K562 (cell line): ENCODE measurements at regions not wholly inside any gene's neighbourhood (a gene's known extent, or its start where the extent isn't known, plus 50 kb on each side); places are given as distances from the start of the nearest gene placed in this dataset.

Experiments used
- ATAC-seq: fragments of 200-7000 bp; cut with Tn5 transposase; 3 replicates; pipeline ENCODE4 v1.9.1; 2020; ENCODE audit warnings: moderate library complexity
- BruUV-seq: library from RNA; stranded (reverse); fragments of 400-500 nt; replicated peaks from 2 replicates; lab custom pipeline; 2021; lab: Mats Ljungman, UMichigan
- CTCF ChIA-PET: fragments of 300-600 bp; formaldehyde crosslinking; extraction: SDS; loops from one replicate; lab custom pipeline; 2021; ENCODE audit warnings: low intra/inter-chr PET ratio; lab: Yijun Ruan, JAX
- POLR2A ChIA-PET: fragments of 300-600, 350-650 bp; sonication (Branson Sonifier 250); formaldehyde crosslinking; extraction: SDS; loops from one replicate; lab custom pipeline; 2021; ENCODE audit warnings: antibody characterized with exemption, inconsistent platforms; lab: Yijun Ruan, JAX
- DNase-seq, 4 experiments: peaks; one replicate each; pipeline versions ENCODE4 v3.0.0 to v3.0.0-alpha.2; 2011 to 2018; ENCODE audit warnings: low spot score in 3 of 4, mixed read lengths in 3 of 4; ENCODE audit errors: extremely low read depth in 1 of 4
- FAIRE-seq: peaks from 2 replicates; lab custom pipeline; 2011; peaks lifted over from hg19 to GRCh38; lab: Jason Lieb, UNC
- H2AFZ ChIP-seq: 2 replicates; pipeline ENCODE4 v1.6.0; 2011; ENCODE audit warnings: low read depth, low read length, control low read depth, inconsistent platforms
- H3K27ac ChIP-seq: fragments of 200-600 bp; 3 replicates; pipeline ENCODE4 v1.8.0; 2011; ENCODE audit warnings: low read depth, mild to moderate bottlenecking, control low read depth, inconsistent platforms, low read length, moderate library complexity, mixed read lengths; ENCODE audit errors: extremely low read depth
- H3K27me3 ChIP-seq, 2 experiments: fragments of 300-600 bp in 1 of 2; 2 replicates in 1 of 2; 3 replicates in 1 of 2; pipeline versions ENCODE4 v1.6.0 to v1.8.0; 2011; ENCODE audit warnings: inconsistent platforms in 2 of 2, low read length in 2 of 2, mild to moderate bottlenecking in 1 of 2, mixed read lengths in 1 of 2, moderate library complexity in 1 of 2; ENCODE audit not compliant: control insufficient read depth in 2 of 2, insufficient read depth in 2 of 2
- H3K36me3 ChIP-seq: fragments of 300-600 bp; 3 replicates; pipeline ENCODE4 v1.8.0; 2011; ENCODE audit warnings: mild to moderate bottlenecking, low read length, inconsistent platforms; ENCODE audit not compliant: control insufficient read depth, insufficient read depth
- H3K4me1 ChIP-seq, 2 experiments: fragments of 200-600 bp in 1 of 2; replicated peaks in 1 of 2; 2 replicates in 1 of 2; 3 replicates in 1 of 2; pipeline versions ENCODE4 v1.5.1 to v1.8.0; 2011; ENCODE audit warnings: inconsistent platforms in 2 of 2, low read length in 2 of 2, mild to moderate bottlenecking in 1 of 2, mixed read lengths in 1 of 2, moderate library complexity in 1 of 2; ENCODE audit not compliant: control insufficient read depth in 2 of 2, insufficient read depth in 2 of 2
- H3K4me2 ChIP-seq: 2 replicates; pipeline ENCODE4 v1.6.1; 2011; ENCODE audit warnings: low read length, control low read depth, inconsistent platforms, mixed read lengths; ENCODE audit not compliant: insufficient read depth
- H3K4me3 ChIP-seq: fragments of 200-600 bp; sonication (generic), shearing (Covaris generic); 2 replicates; pipeline ENCODE4 v1.5.1; 2016; ENCODE audit warnings: control low read depth, inconsistent platforms
- H3K79me2 ChIP-seq: fragments of 200-600 bp; 3 replicates; pipeline ENCODE4 v1.8.0; 2011; ENCODE audit warnings: low read length, inconsistent platforms; ENCODE audit not compliant: control insufficient read depth, insufficient read depth
- H3K9ac ChIP-seq, 2 experiments: 2 replicates each; pipeline versions ENCODE4 v1.6.0 to v1.6.1; 2011; ENCODE audit warnings: low read depth in 2 of 2, low read length in 2 of 2, control low read depth in 1 of 2, inconsistent platforms in 1 of 2, mild to moderate bottlenecking in 1 of 2, mixed read lengths in 1 of 2; ENCODE audit not compliant: insufficient read depth in 1 of 2
- H3K9me1 ChIP-seq: one replicate; pipeline ENCODE4 v1.6.0; 2011; ENCODE audit warnings: inconsistent platforms, mild to moderate bottlenecking, low read length, moderate library complexity; ENCODE audit not compliant: control insufficient read depth, insufficient read depth
- H3K9me3 ChIP-seq: replicated peaks from 2 replicates; pipeline ENCODE4 v1.5.1; 2011; ENCODE audit warnings: low read depth, low read length, inconsistent platforms; ENCODE audit not compliant: control insufficient read depth, insufficient read depth
- H4K20me1 ChIP-seq: replicated peaks from 2 replicates; pipeline ENCODE4 v1.6.1; 2011; ENCODE audit warnings: low read length, inconsistent platforms, mixed read lengths; ENCODE audit not compliant: control insufficient read depth, insufficient read depth
- ILF3 ChIP-seq: fragments of 450-650 bp; IDR thresholded peaks from 2 replicates; pipeline ENCODE4 v1.6.1; 2018; ENCODE audit warnings: antibody characterized with exemption, mild to moderate bottlenecking, moderate library complexity, borderline replicate concordance
- MBD1 ChIP-seq: fragments of 250-450 bp; sonication (Bioruptor Pico); IDR thresholded peaks from 2 replicates; pipeline ENCODE4 v1.8.0; 2022; ENCODE audit warnings: inconsistent platforms
- MXD1 ChIP-seq: fragments of 250-450 bp; sonication (Bioruptor Pico); IDR thresholded peaks from 2 replicates; pipeline ENCODE4 v1.8.0; 2021; ENCODE audit warnings: borderline replicate concordance, mild to moderate bottlenecking, moderate library complexity; ENCODE audit not compliant: poor library complexity, severe bottlenecking
- MXI1 ChIP-seq: IDR thresholded peaks from 2 replicates; pipeline ENCODE4 v1.6.1; 2011; ENCODE audit warnings: low read depth, mild to moderate bottlenecking, improper control_type of control experiment, low read length
- NR4A1 ChIP-seq, 2 experiments: fragments of 250-450 bp in 1 of 2; fragments of 450-650 bp in 1 of 2; sonication (Bioruptor Pico) in 1 of 2; IDR thresholded peaks; 2 replicates each; pipeline versions ENCODE4 v1.4.0 to v1.6.1; 2016 to 2020; ENCODE audit warnings: mild to moderate bottlenecking in 2 of 2, missing compliant biosample characterization in 1 of 2, missing genetic modification characterization in 1 of 2, moderate library complexity in 1 of 2
- PPARD ChIP-seq: fragments of 250-450 bp; sonication (Bioruptor Pico); IDR thresholded peaks from 2 replicates; pipeline ENCODE4 v1.8.0; 2022; ENCODE audit warnings: inconsistent platforms, mild to moderate bottlenecking, moderate library complexity
- ZNF253 ChIP-seq: fragments of 250-450 bp; sonication (Bioruptor Pico); conservative IDR thresholded peaks from 2 replicates; pipeline ENCODE4 v1.6.1; 2021; ENCODE audit warnings: mild to moderate bottlenecking
- WGBS: fragments of 100-300 bp; shearing (Covaris generic); methylation state at CpG from one replicate; pipeline ENCODE4 v1.1.6; 2016; ENCODE audit warnings: low coverage, mixed read lengths; ENCODE audit not compliant: insufficient coverage; ENCODE audit errors: missing lambda C conversion rate; 5-methylcytosine and 5-hydroxymethylcytosine counted together
- in situ Hi-C: fragments of 300-500 bp; cut with MboI; formaldehyde crosslinking; loops from 4 replicates; pipeline ENCODE4 v1.15.0; 2018; ENCODE audit warnings: inconsistent platforms, mixed read lengths
- intact Hi-C: fragments of 100-400 bp; cut with micrococcal nuclease; formaldehyde crosslinking; loops from 2 replicates; pipeline ENCODE4 v1.14.2; 2022
- TF ChIP-seq, protein P1 (sequence below): fragments of 450-650 bp; formaldehyde crosslinking; IDR thresholded peaks from 2 replicates; pipeline ENCODE4 v1.4.0; 2022; ENCODE audit warnings: mild to moderate bottlenecking, moderate library complexity
- TF ChIP-seq, protein P2 (sequence below): fragments of 250-450 bp; sonication (Bioruptor Pico); IDR thresholded peaks from 2 replicates; pipeline ENCODE4 v1.4.0; 2020
- TF ChIP-seq, protein P3 (sequence below), 3 experiments: fragments of 200-800 bp in 1 of 3; sonication (Bioruptor generic) in 1 of 3; sonication (generic) in 1 of 3; formaldehyde crosslinking in 1 of 3; IDR thresholded peaks; 2 replicates each; pipeline versions ENCODE4 v1.6.1 to v1.8.0; 2016 to 2022; ENCODE audit warnings: mild to moderate bottlenecking in 2 of 3, missing compliant biosample characterization in 2 of 3, missing genetic modification characterization in 2 of 3, missing genetic modification reagents in 1 of 3

DNA sequence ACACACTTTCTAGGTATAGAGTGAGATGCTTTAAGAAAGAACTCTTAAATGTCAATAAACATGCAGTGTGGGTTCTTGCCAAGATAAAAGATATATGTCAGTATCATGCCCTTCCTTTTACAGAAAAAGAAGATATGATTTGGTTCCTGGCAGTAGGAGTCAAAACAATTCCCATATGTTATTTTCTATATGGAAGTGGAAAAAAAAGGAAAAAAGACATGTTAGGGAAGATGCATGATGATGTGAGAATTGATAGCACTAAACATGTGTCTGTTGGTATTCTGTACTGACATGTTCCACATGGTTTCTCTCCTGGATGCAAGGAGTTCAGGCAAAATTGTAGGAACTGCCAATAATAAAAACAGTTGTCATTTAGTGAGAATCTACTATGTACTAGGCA is 318.8 kb upstream of the DACH1 start (continued):
- TF ChIP-seq, protein P1, sequence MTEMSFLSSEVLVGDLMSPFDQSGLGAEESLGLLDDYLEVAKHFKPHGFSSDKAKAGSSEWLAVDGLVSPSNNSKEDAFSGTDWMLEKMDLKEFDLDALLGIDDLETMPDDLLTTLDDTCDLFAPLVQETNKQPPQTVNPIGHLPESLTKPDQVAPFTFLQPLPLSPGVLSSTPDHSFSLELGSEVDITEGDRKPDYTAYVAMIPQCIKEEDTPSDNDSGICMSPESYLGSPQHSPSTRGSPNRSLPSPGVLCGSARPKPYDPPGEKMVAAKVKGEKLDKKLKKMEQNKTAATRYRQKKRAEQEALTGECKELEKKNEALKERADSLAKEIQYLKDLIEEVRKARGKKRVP = no peak
- TF ChIP-seq MXD1 (CRISPR knock-in tag) = no peak

GRCh38 chr13:72181661-72182060 is 314.7 kb upstream of the DACH1 start:
- no peak overlapping the region for H3K4me3 ChIP-seq
- no peak overlapping the region for H3K4me2 ChIP-seq
- DNase-seq (no peak), ATAC-seq (no peak), FAIRE-seq (no peak)
- in situ Hi-C loops = no loop called here
- no peaks in the 10 kb centered on the region for H3K36me3 ChIP-seq
- ChIA-PET CTCF (no interaction called here), POLR2A (no interaction called here)
- no TSS peak for BruUV-seq
- intact Hi-C loops = no loop called here
- H2AFZ ChIP-seq = no peak overlapping the region
- no peaks in the 10 kb centered on the region for H3K9me3 ChIP-seq
- WGBS = 0% methylated on average over 2 of the region's 2 CpGs
- no peaks in the 10 kb centered on the region for H3K79me2 ChIP-seq
- no peak overlapping the region for H3K9ac ChIP-seq
- H3K27ac ChIP-seq = no peak overlapping the region
- no peaks in the 10 kb centered on the region for H3K9me1 ChIP-seq
- no peaks in the 10 kb centered on the region for H4K20me1 ChIP-seq
- no peaks in the 10 kb centered on the region for H3K27me3 ChIP-seq
- H3K4me1 ChIP-seq = no peaks in the 10 kb centered on the region
- TF ChIP-seq ILF3 (no peak), MXI1 (no peak), PPARD (CRISPR knock-in tag) (no peak), MBD1 (CRISPR knock-in tag) (no peak), ZNF253 (CRISPR knock-in tag) (no peak), NR4A1 (CRISPR knock-in tag; IDR thresholded peaks at IDR 0.05) (no peak), NR4A1 (tag; IDR thresholded peaks at IDR 0.05) (no peak)
- TF ChIP-seq, protein P2, sequence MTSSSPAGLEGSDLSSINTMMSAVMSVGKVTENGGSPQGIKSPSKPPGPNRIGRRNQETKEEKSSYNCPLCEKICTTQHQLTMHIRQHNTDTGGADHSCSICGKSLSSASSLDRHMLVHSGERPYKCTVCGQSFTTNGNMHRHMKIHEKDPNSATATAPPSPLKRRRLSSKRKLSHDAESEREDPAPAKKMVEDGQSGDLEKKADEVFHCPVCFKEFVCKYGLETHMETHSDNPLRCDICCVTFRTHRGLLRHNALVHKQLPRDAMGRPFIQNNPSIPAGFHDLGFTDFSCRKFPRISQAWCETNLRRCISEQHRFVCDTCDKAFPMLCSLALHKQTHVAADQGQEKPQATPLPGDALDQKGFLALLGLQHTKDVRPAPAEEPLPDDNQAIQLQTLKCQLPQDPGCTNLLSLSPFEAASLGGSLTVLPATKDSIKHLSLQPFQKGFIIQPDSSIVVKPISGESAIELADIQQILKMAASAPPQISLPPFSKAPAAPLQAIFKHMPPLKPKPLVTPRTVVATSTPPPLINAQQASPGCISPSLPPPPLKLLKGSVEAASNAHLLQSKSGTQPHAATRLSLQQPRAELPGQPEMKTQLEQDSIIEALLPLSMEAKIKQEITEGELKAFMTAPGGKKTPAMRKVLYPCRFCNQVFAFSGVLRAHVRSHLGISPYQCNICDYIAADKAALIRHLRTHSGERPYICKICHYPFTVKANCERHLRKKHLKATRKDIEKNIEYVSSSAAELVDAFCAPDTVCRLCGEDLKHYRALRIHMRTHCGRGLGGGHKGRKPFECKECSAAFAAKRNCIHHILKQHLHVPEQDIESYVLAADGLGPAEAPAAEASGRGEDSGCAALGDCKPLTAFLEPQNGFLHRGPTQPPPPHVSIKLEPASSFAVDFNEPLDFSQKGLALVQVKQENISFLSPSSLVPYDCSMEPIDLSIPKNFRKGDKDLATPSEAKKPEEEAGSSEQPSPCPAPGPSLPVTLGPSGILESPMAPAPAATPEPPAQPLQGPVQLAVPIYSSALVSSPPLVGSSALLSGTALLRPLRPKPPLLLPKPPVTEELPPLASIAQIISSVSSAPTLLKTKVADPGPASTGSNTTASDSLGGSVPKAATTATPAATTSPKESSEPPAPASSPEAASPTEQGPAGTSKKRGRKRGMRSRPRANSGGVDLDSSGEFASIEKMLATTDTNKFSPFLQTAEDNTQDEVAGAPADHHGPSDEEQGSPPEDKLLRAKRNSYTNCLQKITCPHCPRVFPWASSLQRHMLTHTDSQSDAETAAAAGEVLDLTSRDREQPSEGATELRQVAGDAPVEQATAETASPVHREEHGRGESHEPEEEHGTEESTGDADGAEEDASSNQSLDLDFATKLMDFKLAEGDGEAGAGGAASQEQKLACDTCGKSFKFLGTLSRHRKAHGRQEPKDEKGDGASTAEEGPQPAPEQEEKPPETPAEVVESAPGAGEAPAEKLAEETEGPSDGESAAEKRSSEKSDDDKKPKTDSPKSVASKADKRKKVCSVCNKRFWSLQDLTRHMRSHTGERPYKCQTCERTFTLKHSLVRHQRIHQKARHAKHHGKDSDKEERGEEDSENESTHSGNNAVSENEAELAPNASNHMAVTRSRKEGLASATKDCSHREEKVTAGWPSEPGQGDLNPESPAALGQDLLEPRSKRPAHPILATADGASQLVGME (CRISPR knock-in tag) = no peak
- TF ChIP-seq, protein P3, sequence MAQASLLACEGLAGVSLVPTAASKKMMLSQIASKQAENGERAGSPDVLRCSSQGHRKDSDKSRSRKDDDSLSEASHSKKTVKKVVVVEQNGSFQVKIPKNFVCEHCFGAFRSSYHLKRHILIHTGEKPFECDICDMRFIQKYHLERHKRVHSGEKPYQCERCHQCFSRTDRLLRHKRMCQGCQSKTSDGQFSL (CRISPR knock-in tag; IDR thresholded peaks at IDR 0.05) = no peak
- TF ChIP-seq, protein P3 (tag; IDR thresholded peaks at IDR 0.05) = no peak
